ENCODE measurements at regions not wholly inside any gene's neighbourhood (a gene's known extent, or its start where the extent isn't known, plus 50 kb on each side); places are given as distances from the start of the nearest gene placed in this dataset.
A peak's percentile ranks its signal among the peaks of the same experiment; 100 is the strongest.

- DNase-seq (ENCODE audit: low read depth), result peak; percentile 85
Observed at GRCh38 chr10:90321132-90321816, 536.6 kb downstream of the HTR7 start.

DNA sequence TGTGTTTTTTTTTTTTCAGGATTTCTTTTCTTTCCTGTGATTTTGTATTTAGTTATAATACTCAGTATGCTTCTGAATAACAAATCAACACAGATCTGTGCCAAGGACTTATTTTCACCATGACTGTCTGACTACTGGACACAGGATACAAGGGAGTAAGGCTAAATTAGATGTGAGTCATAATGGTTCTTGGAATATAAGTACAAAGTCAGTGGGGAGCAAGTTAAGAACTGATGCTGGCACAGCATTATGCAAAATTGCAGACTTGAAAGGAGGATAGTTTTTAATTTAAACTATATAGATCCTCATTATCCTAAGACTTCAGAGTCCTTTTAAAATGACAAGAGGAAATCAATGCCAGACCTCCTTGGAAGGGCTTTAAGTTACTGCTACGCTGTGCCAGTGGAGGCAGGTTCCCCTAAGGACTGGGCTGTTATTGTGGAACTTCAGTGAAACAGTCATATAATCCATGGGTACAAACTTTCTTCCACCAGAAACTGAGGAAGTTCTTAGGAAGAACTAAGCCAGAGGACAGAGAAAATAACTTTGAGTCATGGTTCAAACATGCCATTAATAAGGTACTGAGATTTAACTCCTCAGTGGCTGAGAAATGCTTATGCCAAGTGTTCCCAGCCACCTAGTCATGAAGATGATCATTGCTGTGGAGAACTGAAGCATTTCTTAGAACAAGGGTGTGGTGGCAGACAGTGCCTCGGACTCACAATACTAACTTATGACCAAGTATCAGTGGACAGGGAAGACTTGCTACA, 531.2 kb downstream of the HTR7 start:
- peak; percentile 93 for DNase-seq (ENCODE audit: low read depth)

DNA sequence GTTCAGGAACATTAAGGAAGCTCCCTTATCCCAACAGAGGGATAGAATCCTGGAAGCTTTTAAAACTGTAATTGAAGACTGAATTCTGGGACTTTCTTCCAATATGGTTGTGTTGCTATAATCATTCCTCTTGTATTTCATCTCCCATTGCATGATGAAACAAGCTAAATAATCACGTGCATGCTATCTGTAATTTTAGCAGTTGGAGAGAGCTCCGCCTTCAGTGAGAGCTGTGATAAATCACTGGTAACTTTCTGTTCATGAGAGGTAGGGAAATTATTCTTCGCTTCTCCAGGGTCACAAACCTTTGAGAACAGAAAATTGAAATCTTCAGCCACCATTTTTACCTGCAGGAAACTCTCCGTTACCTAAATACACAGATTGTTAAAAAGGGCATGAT, 530.2 kb downstream of the HTR7 start:
- no peak for DNase-seq (ENCODE audit: low read depth)

DNA sequence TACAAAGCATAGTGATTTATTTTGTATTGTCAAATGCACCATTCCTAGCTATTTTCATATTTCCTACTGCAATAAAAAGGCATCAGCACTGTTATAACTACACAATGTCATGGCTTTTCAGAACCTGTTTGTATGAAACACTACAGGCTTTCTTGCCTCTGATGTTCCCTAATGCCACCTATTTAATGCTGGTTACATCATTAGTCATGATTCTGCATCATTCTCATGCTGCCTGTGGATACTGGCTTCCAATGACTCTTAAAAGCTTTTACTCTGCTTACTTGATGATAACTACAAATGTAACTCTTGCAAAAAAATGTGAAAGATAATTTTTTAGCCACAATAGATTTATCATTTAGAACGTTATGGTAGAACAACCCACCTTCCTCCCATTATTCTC, 529.4 kb downstream of the HTR7 start:
- no peak for DNase-seq (ENCODE audit: low read depth)

GRCh38 chr10:90328896-90329295, 528.9 kb downstream of the HTR7 start:
- DNase-seq (ENCODE audit: low read depth), result no peak

- no peak for DNase-seq (ENCODE audit: low read depth)
Observed at GRCh38 chr10:90337316-90337715, 520.5 kb downstream of the HTR7 start.

GRCh38 chr10:90342480-90342879, 515.4 kb downstream of the HTR7 start:
- DNase-seq (ENCODE audit: low read depth), result no peak

- DNase-seq (ENCODE audit: low read depth), result peak; percentile 24
Observed at GRCh38 chr10:90344226-90344625, 513.6 kb downstream of the HTR7 start.

DNA sequence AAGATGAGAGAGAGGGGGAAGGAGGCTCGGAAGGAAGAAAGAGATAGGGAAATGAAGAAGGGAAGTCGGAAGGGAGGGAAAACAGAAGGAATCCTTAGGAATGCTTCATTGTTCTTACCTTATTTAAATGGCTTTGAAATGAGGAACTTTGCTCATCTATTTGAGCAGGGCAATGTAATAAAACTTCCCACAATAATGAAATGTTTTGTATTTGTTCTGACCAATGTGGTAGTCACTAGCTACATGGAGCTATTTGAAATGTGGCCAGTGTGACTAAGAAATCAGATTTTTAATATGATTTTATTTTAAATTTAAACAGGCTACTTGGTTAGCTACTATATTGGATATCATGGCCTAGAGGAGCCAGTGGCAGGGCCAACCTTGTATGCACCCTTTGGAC, 510.6 kb downstream of the HTR7 start:
- no peak for DNase-seq (ENCODE audit: low read depth)

- DNase-seq (ENCODE audit: low read depth), result no peak
Observed at GRCh38 chr10:90350122-90350521, 507.7 kb downstream of the HTR7 start.

- DNase-seq (ENCODE audit: low read depth), result no peak
Observed at GRCh38 chr10:90352288-90352687, 505.6 kb downstream of the HTR7 start.

DNA sequence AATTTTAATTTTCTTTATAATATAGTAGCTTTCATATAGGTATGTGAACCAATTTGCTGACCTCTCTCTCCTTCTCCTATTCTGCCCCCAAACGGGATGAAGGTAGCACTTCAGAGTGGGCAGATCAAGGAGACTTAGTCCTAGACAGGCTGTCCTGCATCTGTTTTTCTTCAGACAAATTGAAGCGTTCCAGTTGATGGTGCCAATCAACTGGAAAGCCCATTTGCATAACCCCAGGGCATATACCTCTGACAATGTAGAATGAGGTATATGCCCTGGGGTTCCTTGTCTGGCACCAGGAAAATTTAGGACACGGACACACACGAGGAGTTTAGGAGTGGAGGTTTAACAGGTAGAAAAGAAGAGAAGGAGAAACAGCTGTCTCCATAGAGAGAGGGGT, 502.9 kb downstream of the HTR7 start:
- DNase-seq (ENCODE audit: low read depth), result no peak

DNA sequence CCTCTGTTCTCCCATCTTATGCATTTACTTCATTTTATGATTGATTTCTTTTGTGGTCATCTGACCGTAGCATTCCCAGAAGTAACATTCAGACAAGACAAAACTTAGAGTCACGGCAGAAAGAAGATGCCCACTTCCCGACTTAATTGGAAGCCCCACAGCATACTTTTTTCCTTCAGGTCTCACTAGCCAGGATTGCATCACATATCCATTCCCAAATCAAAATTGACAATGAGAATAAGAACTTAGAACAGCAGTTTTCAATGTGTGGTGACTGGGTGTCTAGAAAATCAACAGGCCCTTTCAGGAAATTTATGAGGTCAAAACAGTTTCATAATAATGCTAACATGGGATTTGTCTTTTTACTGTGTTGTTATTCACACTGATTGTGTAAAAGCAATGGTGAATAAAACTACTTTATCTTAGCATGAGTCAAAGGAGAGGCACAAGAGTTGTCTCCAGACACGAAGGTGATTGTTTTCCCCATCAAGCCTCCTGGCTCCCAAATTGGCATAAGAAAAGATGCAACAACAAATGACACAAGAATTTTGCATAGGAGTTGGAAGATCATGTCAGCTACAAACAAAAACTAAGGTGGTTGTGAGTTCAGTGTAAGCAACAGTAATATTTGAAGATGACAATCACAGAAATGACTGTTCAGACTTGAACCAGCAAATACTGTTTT, 493.9 kb downstream of the HTR7 start:
- DNase-seq (ENCODE audit: low read depth), result peak; percentile 3

DNA sequence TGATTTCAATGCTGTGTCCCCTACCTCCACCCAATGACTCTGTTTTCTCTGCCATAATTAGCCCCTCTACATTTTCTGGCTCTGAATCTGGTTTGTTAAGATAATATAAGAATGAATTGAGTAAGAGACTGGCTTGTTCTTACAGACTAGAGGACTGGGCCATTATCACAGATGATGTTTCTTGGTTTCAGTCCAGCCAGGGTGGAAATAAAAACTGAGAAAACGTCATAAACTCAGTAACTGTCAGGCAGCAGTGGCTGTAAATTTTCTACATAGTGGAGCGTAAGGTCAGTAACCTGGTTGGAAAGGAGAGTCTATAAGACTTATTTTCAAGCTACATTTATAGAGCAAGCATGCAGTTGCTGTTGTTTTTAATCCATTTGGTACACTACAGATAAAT, 485.4 kb downstream of the HTR7 start:
- DNase-seq (ENCODE audit: low read depth), result no peak

DNA sequence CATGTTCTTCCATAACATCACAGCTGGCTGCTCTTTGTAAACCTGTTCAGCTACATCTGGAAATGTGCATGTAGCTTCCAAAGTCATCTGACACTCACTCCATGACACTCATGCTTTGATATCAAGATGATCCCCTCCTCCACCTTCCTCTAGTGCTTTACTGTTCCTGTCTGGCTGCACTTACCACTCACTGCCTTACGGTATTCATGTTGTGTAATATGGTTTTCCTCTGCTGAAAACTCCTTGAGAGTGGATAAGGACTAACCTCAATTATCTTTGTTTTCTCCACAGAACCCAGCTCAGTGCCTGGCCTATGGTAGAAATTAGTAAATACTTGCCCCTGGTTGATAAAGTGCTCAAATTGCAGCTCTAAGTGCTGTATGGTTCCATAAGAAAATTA, 483.9 kb downstream of the HTR7 start:
- DNase-seq (ENCODE audit: low read depth), result no peak

GRCh38 chr10:90378524-90379076, 479.2 kb downstream of the HTR7 start:
- no peak for DNase-seq (ENCODE audit: low read depth)

- no peak for DNase-seq (ENCODE audit: low read depth)
Observed at GRCh38 chr10:90381468-90381867, 476.4 kb downstream of the HTR7 start.

- no peak for DNase-seq (ENCODE audit: low read depth)
Observed at GRCh38 chr10:90389876-90390275, 468.0 kb downstream of the HTR7 start.

- no peak for DNase-seq (ENCODE audit: low read depth)
Observed at GRCh38 chr10:90394311-90394710, 463.5 kb downstream of the HTR7 start.

DNA sequence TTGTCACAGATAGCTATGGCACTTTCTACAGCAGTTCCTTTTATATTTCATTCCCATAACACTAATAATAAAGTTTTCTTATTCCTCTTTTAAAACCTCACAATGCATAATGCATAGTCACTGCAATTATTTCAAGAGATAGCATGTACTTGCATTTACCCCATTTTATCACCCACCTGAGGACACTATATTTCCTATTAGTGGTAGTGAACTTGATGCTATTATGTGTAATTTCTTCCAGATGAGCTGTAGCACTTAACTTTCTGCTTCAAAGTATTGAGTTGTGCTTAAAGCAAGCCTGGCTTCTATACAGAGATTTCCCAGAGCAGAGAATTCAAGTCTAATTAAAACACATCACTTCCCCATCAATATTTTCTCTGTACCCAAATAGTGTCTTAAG, 461.1 kb downstream of the HTR7 start:
- no peak for DNase-seq (ENCODE audit: low read depth)

- DNase-seq (ENCODE audit: low read depth), result no peak
Observed at GRCh38 chr10:90398566-90398965, 459.3 kb downstream of the HTR7 start.

GRCh38 chr10:90399782-90400181, 458.1 kb downstream of the HTR7 start:
- DNase-seq (ENCODE audit: low read depth), result no peak

Measured in renal cortical epithelial cell (primary cell).